ENCODE measurements at regions not wholly inside any gene's neighbourhood (a gene's known extent, or its start where the extent isn't known, plus 50 kb on each side); places are given as distances from the start of the nearest gene placed in this dataset.

GRCh38 chr21:25283720-25284119, 323.6 kb downstream of the MRPL39 start:
- TF ChIP-seq EP300 (IDR thresholded peaks at IDR 0.05; ENCODE audit: borderline replicate concordance in 1 of 2, low read depth in 2 of 2, low read length in 2 of 2) (no peak), TCF12 (IDR thresholded peaks at IDR 0.05; ENCODE audit: low read depth, low read length) (no peak), CTCF (IDR thresholded peaks at IDR 0.05; ENCODE audit: control extremely low read depth in 1 of 3, insufficient read depth in 1 of 3, low read depth in 1 of 3, low read length in 3 of 3) (peak in 2 of 3 experiments; percentile 20 to 40; a peak in 2 of 4 replicates), MAX (IDR thresholded peaks at IDR 0.05) (no peak), CBX8 (IDR thresholded peaks at IDR 0.05; ENCODE audit: borderline replicate concordance, low read depth, low read length) (no peak), SUZ12 (IDR thresholded peaks at IDR 0.05; ENCODE audit: low read length) (no peak)
